Dedifferentiated amniotic fluid mesenchymal stem cell (primary cell): ENCODE measurements at regions not wholly inside any gene's neighbourhood (a gene's known extent, or its start where the extent isn't known, plus 50 kb on each side); places are given as distances from the start of the nearest gene placed in this dataset.
"Not testable (repeated sequence)": the region's sequence is repeated elsewhere in the genome, so short reads cannot be mapped to it uniquely, and the experiment has no call there.

Source experiments
- DNase-seq: peaks from one replicate; pipeline ENCODE4 v3.0.0-alpha.2; 2016; ENCODE audit errors: extremely low spot score

DNA sequence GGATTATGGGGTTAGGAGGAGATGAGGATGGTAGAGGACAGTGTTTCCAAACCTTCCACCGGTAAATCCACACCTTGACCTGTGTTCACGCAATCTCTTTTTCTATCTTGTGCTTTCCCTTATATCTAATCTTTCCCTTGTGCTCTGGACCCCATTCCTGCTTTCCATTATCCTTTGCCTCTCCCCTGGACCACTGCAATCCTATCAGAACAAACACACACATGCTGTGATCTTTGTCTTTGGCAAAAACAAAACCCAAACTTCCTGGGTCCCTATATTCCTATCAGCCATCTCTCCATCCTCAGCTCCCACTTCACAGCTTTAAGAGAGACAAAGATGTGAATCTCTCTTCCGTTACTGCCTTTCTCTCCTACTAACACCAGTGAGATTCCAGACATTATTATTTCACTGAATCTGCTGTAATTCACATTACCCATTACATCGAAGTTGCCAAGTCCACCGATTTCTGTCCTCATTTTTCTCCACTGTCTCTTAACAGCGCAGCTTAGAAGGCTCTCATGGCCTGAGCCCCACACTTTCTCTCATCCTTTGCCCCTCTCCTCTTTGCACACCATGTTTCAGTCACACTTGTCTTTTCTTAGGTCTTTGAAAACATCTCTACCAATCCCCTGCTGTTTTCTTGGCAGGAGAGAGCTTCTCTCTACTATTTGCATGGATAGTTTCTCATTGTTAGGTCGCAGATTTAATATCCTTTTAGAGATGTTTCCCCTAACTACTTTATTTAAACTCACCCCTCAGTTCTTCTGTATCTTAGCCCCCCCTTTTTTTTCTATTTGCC is 230.0 kb upstream of the B3GALT2 start:
- DNase-seq = no peak

DNA sequence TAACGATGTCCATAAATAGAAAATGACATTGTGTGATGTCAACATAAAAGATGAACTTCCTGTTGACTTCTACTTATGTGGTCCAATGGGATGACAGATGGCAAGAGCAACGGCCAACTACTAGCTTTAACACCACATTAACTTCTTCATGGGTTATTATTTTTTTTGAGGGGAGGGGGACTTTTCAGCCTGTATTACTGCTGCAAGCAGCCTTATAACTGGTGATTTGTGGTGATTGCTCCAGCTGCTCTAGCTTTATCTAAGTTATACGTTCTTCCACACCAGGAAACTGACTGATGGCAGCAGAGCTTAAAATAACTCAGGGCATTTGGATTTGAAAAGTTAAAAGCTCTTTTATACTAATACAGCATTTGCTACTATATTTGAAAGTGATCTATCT is 228.8 kb upstream of the B3GALT2 start:
- DNase-seq = no peak

DNA sequence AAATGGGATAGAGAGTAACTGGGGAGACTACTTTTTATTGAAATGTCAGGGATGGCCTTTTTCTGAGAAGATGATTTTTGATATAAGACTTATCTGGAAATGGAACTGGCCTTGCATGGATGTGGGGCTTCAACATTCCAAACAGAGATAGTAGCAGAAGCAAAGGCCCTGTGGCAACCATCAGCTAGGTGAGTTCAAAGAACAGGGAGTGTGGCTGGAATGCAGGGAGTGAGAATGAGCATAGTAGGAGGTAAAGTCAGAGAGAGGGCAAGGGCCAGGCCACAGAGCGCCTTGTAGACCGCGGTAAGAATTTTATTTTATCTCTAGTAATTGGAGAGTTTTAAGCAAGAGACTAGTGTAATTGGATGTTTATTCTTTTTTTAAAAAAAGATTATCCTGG is 227.0 kb upstream of the B3GALT2 start:
- DNase-seq = no peak

DNA sequence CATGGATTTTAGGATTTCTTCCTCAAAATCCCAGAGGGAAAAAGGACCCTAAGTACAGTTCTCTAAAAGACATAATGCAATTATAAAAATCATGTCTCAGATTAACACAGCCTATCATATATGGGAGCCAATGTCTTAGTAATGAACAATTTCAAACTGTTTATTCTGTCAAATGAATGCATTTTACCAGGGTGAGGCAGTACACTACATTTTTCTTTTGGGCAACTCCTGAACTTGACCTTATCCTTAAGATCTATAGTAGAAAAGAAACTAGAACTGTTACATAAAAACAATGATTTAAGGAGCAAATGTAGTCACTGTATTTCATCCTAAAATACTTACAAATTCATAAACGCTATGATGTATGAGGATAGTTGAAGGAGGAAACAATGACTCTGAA is 226.3 kb upstream of the B3GALT2 start:
- no peak for DNase-seq

DNA sequence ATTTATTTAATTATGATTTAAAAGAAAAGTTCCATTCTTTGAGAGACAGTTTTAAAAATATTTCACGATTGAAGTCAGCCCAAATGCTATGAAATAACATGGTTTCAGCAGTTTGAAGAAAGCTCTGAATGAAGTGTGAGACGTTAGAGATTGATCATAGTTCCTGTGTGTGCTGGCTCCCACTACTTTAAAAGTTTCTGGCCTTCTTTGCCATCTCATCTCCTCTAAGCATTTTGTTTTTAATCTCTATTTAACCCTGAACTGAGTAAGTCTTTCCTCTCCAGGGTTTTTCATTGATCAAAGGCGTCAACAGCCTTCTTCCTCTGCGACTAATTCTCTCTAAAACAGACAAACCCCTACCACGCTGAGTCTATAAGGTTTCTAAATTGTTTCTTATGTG is 225.3 kb upstream of the B3GALT2 start:
- DNase-seq = no peak

DNA sequence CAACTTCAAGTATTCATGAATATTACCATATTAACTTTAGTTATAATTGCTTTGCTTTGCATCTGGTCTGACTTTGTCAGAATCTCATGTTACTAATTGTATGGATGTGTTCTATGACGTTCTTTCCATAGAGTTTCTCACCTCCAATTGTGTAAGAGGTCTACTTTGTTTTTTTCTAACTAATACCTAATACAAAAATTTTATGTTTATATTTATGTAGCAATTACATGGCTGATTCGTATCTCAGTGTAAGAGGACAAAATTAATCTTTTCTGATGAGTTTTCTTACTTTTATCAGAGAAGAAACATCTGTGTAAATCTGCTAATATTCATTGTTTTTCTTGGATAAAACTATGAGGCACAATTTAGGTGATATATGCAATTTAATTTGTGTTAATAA is 224.8 kb upstream of the B3GALT2 start:
- no peak for DNase-seq

DNA sequence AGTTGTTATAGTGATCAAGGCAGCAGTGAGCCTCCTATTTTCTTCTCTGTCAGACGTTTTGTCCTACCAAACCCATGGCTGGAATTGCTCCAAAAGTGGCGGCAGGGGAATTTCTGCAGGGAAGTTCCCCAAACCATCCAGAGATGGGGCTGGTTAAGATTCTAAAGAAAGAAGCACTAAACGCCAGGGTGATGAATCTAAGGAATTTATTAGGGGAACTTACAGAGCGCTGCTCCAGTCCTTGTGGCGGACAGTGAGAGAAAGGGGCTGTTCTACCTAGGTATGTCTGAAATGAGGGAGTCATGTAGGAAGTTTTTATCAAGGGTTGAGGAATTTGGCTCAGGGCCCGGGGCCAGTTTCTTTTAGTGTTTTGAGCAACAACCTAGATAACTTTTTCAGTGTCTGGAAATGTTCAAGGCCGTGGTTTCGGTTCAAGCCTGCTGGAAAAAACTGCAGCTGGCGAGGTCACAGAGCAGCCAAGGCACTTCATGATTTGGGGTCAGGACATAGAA is 222.4 kb upstream of the B3GALT2 start:
- DNase-seq = peak; percentile 35

DNA sequence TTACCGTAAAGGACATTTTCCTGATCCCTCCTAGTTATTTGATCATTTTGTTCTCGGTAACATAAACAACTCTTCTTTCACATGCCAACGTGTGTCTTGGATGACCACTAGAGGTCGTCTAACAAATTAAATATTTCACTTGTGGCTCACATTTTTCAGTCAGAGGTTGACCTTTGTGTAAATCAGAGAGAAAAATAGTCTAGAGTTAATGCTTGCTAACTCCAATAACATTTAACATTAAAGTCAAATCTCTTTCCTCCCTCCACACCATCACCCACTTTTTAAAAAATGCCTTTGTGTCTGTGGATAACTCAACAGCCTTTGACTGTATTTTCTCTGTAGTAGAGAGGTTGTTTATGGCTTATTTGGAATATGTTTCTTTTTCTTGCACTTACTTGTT is 220.5 kb upstream of the B3GALT2 start:
- peak; percentile 61 for DNase-seq

DNA sequence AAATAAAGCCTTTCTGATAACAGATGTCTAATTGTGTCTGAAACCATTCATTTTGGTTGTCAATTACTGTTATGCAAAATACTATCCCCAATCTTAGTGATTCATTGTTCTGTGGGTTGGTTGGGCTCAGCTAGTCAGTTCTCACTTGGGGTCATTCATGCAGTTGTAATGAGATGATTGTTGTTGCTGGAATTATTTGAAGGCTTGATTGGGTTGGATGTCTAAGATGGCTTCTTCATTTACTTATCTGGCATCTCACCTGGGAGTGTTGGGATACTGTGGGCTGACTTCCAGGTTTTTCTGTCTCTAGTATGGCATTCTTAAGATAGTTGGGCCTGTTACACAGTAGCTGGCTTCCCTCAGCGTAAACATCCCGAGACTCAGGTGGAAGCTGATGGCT is 217.8 kb upstream of the B3GALT2 start:
- DNase-seq = no peak

DNA sequence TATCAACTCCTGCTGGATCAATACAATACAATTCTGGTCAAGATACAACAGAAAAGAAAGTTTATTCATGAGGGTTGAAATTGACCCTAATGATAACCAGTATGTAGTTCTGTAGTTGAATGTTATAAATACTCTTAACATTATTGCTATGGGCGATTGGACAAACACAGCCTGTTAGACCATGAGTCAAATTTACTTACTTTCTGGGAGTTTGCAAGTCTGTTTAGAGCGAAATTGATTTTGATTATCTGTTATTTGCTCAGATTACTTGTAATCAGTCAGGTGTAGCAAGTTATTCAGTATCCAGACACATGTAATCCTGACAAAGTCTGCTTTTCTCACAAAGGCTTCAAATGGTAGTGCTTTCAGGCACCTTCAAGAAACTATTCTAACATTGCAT is 216.6 kb upstream of the B3GALT2 start:
- no peak for DNase-seq

DNA sequence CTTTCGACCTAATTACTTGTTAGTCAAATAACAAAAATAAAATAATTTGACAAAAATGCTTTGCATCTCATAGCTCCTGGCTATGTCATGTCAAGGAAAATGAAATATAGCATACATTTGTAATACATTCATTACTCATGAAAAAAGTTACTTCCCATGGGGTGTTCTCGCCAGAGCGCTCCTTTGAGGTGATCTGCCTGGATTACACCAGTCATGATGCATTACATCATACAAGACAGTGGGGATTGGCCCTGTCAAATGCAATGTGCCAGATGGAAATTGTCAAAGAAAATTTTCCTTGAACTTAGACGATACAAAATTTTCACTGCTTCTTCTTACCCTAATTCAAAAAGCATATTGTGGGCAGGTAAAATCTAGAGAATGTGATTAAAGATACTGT is 215.6 kb upstream of the B3GALT2 start:
- no peak for DNase-seq

DNA sequence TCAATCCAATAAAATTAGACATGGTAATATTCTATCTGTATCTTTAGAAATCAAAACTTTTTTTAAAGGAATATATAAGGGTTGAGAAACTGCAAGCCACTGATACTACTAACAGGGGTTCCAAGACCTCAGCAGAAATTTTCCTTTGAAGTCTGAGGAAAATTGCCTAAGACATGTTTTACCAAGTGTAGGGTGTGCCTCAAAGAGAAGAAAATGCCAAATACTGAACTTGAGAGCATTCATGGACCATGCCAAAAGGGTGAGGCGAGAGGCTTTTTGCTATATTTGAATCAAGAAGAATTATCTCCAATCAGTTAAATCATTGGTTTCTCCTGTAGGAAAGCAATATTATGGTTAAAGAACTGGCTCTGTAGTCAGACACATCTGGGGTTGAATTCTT is 207.9 kb upstream of the B3GALT2 start:
- no peak for DNase-seq

DNA sequence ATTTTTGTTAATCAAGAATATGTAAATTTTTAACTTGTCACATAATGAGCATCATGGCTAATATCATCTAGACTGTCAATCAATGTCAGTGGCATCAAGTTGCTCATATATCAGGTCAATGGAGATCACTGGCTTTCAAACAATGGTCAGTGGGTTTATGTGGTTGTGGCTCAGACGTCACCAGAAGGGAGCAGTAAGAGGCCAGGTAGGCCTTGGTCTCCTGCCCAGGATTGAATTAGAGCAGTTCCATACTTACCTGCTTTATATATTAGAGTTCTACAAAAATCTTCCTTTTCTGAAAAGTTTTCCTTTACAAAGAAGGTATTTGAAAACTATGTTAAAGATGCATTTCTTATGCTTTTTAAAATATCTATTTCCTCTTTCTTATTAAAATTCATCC is 206.3 kb upstream of the B3GALT2 start:
- no peak for DNase-seq

DNA sequence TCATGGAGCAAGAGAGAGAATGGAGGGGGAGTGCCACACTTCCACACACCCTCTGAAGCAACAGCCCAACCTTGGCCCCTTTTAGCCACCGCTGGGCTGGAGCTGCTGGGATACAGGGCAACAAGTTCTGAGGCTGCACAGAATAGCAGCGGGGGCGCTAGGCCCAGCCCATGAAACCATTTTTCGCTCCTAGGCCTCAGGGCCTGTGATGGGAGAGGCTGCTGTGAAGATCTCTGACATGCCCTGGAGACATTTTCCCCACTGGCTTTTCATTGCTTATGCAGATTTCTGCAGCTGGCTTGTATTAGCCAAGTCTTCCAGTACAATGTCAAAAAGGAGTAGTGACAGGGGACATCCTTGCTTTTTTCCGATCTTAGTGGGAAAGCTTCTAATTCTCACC is 202.3 kb upstream of the B3GALT2 start:
- DNase-seq = no peak

DNA sequence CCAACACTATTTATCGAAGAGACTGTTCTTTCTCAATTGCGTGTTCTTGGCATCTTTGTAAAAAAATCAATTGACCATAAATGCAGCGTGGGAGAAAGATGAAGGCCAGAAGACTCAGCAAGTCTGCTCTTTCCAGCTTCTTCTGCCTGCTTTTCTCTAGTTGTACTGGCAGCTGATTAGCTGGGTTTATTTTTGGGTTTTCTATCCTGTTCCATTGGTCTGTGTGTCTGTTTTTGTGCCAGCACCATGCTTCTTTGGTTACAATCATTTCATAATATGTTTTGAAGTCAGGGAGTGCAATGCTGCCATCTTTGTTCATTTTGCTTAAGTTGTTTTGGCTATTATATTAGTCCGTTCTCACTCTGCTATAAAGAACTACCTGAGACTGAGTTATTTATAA is 201.8 kb upstream of the B3GALT2 start:
- DNase-seq = no peak

DNA sequence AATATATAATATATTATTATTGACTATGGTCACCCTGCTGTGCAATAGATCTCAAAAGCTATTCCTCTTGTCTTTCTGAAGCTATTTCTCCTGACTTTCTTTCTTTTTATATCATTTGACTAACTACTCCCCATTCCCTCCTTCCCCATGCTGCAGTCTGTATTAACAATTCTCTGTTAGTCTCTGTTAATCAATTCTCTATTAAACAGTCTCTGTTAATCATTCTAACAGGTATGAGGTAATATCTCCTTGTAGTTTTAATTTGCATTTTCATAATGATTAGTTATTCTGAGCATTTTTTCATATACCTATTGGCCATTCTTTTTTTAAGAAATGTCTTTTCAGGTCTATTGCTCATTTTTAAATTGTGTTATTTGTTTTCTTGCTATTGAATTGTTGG is 201.0 kb upstream of the B3GALT2 start:
- no peak for DNase-seq

DNA sequence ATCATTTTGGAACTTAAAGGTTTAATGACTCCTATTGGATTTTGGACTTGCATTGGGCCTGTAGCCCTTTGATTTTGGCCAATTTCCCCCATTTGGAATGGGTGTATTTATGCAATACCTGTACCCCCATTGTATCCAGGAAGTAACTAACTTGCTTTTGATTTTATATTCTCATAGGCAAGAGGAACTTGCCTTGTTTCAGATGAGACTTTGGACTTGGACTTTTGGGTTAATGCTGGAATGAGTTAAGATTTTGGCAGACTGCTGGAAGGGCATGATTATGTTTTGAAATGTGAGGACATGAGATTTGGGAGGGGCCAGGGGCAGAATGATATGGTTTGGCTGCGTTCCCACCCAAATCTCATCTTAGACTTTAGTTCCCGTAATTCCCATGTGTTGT is 192.0 kb upstream of the B3GALT2 start:
- DNase-seq = not testable (repeated sequence)

DNA sequence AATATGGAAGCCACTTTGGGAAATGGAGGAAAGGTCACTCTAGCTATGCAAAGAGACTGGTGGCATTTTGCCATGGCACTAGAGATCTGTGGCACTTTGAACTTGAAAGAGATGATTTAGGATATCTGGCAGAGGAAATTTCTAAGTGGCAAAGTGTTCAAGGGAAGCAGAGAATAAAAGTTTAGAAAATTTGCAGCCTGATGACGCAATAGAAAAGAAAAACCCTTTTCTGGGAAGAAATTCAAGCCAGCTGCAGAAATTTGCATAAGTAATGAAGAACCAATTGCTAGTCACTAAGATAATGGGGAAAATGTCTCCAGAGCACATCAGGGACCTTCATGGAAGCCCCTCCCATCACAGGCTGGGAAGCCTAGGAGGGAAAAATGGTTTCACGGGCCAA is 191.1 kb upstream of the B3GALT2 start:
- DNase-seq = no peak

DNA sequence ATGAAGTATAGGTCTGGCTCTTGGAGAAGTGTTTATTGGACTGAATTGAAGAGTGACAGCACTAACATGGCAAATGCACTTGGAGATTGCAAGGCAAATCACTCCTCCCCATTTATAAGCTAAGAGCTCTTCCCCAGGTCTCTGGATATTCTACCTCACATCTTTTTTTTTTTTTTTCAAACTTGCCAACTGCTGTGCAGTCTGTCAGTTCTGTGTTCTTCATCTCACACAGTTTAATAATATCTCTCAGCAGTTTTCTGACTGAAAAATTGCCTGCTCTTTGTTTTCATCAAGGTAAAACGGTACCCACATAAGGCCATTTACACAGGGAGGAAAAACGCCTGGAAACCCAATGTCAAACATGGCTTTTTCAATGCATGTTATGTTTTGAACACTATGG is 186.1 kb upstream of the B3GALT2 start:
- DNase-seq = no peak

DNA sequence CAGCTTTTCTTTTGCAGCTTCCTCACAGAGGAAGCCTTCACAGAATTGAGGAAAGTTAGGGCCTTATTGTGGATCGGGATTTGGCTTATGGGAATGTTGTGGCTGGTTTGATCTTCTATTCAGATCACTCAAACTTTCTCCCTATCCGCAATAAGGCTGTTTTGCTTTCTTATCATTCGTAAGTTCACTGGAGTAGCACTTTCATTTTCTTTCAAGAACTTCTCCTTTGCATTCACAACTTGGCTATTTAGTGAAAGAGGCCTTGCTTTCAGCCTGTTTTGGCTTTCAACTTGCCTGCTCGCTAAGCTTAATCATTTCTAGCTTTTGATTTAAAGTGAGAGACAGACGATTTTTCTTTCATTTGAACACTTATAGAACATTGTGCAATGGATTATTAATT is 181.9 kb upstream of the B3GALT2 start:
- no peak for DNase-seq

DNA sequence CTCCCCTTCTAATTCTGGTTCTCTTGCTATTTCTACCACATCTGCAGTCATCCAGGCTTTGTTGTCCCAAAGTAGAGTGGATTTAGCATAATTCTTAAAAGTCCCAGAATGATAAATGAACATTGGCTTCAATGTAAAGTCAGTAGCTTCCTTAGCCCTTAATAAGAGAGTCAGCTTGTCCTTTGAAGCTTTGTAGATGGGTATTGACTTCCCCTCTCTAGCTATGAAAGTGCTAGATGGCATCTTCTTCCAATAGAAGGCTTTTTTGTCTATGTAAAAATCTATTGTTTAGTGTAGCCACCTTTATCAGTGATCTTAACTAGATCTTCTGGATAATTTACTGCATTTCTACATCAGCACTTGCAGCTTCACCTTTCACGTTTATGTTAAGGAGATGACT is 181.4 kb upstream of the B3GALT2 start:
- no peak for DNase-seq

DNA sequence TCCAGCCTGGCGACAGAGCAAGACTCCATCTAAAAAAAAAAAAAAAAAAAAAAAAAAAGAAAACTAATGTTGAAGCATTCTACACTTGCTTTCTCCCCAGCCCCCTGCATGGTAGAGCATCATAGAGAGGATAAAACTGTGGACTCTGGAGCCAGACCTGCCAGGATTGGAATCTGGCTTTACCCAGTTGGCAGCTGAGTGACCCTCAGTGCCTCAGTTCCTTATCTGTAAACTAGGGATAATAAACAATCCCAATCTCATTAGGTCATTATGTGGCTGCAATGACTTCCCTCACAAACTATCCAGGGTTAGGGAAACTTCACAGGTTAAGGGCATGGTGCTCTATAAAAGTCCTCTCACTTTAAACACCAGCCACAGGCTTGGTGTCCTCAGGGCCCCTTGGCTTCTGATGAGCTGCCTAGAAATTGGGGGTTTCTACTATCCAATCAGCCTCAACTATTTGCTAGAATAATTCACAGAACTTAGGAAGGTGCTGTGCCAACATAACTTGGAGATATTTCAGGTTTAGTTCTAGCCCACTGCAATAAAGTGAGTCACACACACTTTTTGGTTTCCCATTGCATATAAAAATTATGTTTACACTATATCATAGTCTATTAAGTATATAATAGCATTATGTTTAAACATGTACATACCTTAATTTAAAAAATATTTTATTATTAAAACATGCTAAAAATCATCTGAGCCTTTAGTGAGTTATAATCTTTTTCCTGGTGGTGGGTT is 180.5 kb upstream of the B3GALT2 start:
- DNase-seq = no peak

DNA sequence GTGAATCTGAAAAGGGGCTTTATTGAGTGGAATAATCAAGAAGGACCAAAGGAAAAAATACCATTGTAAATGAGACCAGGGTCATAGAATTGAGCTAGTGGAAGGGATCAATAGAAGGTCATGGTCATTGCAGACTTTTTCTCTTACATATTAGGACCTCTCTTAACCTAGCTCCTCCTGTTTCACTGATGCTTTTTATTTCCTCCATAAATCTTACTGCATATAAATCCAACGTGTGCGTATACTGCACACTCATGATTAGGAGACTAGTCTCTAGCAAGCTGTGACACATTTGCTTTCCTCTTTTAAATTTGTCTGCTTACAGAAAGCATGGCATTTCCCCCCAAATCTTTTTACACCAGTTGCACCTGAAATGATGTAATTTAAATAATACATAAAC is 179.6 kb upstream of the B3GALT2 start:
- no peak for DNase-seq
